Heart right ventricle (tissue), 16 donors: ENCODE measurements at regions not wholly inside any gene's neighbourhood (a gene's known extent, or its start where the extent isn't known, plus 50 kb on each side); places are given as distances from the start of the nearest gene placed in this dataset.

ENCODE experiments used
- ATAC-seq, 8 donors: fragments of 200-7000 bp; cut with Tn5 transposase; one replicate each; pipeline ENCODE4 v1.9.1; 2020; ENCODE audit warnings: mild to moderate bottlenecking in 8 of 8, moderate library complexity in 8 of 8, moderate number of reproducible peaks in 1 of 8
- DNase-seq, 2 donors: peaks; one replicate each; pipeline ENCODE4 v3.0.0-alpha.2; 2020
- H3K27ac ChIP-seq, 10 donors: fragments of 200-600 bp; sonication (generic) in 2 of 10; one replicate each; pipeline versions ENCODE4 v1.5.0 to v1.8.0; 2020 to 2022; ENCODE audit warnings: mild to moderate bottlenecking in 3 of 10
- H3K27me3 ChIP-seq, 7 donors: fragments of 200-600 bp; one replicate each; pipeline ENCODE4 v1.8.0; 2021 to 2022; ENCODE audit warnings: mild to moderate bottlenecking in 2 of 7
- H3K36me3 ChIP-seq, 9 donors: fragments of 200-600 bp; sonication (generic) in 1 of 9; one replicate each; pipeline versions ENCODE4 v1.5.0 to v1.8.0; 2020 to 2022; ENCODE audit warnings: mild to moderate bottlenecking in 2 of 9
- H3K4me1 ChIP-seq, 9 donors: fragments of 200-600 bp; sonication (generic) in 1 of 9; one replicate each; pipeline versions ENCODE4 v1.5.0 to v1.8.0; 2020 to 2022; ENCODE audit warnings: mild to moderate bottlenecking in 4 of 9
- H3K4me3 ChIP-seq, 10 donors: fragments of 200-600 bp; sonication (generic) in 2 of 10; one replicate each; pipeline versions ENCODE4 v1.5.0 to v1.8.0; 2020 to 2022; ENCODE audit warnings: mild to moderate bottlenecking in 7 of 10, moderate library complexity in 2 of 10
- H3K9me3 ChIP-seq, 11 donors: fragments of 200-600 bp in 10 of 11; sonication (generic) in 2 of 11; one replicate each; pipeline versions ENCODE4 v1.5.0 to v1.8.0; 2013 to 2022; ENCODE audit warnings: mild to moderate bottlenecking in 2 of 11, control low read depth in 1 of 11, moderate library complexity in 1 of 11
- WGBS, 2 donors: extraction: QIAGEN DNeasy Blood & Tissue Kit; methylation state at CpG; one replicate each; pipeline ENCODE4 v1.1.7; 2013; ENCODE audit warnings: inconsistent platforms in 1 of 2; 5-methylcytosine and 5-hydroxymethylcytosine counted together
- intact Hi-C, 10 donors: fragments of 100-400 bp; cut with DNase I; formaldehyde crosslinking; loops; one replicate each; pipeline versions ENCODE4 v1.11.1 to v1.14.2; 2022
- TF ChIP-seq, protein P1 (sequence below), 9 donors: fragments of 200-600 bp; sonication (generic) in 2 of 9; IDR thresholded peaks; one replicate each; pipeline versions ENCODE4 v1.5.0 to v1.8.0; 2021 to 2022; ENCODE audit warnings: antibody characterized with exemption in 9 of 9, mild to moderate bottlenecking in 5 of 9, moderate library complexity in 1 of 9
- donor health status: Arrhythmogenic right ventricular cardiomyopathy.
- donor health status: ischemic (EF 13 %, LVEDD 7.1; RV severe dilation, severe dysfunction).
- donor health status: healthy with polysubstance abuse.
- donor health status: DM: no; HTN: yes; CAD: no.
- donor health status: DM: no; HTN: no; CAD: no.
- donor health status: ischemic (EF 25% LVEDD 6.9; RV normal size, moderate dysfunction).
- donor health status: ischemic (EF 25% LVEDD 5.7; RV mildly dilated, moderate dysfunction).
- donor health status: healthy.
- donor health status: DM: yes; HTN: yes; CAD: no.
- donor health status: Ischemic cardiomyopathy.
- donor health status: ischemic (EF 35%, LVEDD 5.7; RV mildly dilated, moderate dysfunction).
- donor health status: nonischemic (EF 11% LVEDD 7.7; RV severe dilation, severe dysfunction).
- donor health status: DM: yes; HTN: yes; CAD: no.
- donor health status: PGD.
- donor health status: ischemic (EF 29% LVEDD 5.4; RV normal size, mild dysfunction).
- donor health status: nonischemic (EF 23%, LVEDD 6.1; RV moderate dilation, normal function).

DNA sequence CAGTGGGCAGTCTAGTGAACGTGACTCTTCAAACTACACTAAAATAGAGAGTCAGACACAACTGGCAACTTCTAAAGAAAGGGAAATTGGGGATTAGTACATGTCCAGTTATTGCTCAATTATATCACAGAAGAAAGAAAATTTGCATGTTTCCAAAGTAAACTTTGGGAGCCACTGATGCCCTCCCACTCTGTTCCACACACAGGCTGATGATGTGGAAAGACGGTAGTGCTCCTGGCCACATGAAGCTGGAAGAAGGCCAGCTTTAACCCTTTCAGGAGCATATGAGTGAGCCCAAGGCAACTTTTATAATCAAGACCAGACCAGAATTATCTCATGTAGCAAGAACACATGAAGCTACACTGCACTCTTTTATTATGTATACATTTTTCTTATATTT is 141.0 kb downstream of the NR4A2 start:
- Histone ChIP-seq H3K36me3 (no peaks in the 10 kb centered on the region), H3K4me3 (no peak overlapping the region), H3K9me3 (no peaks in the 10 kb centered on the region), H3K27me3 (no peaks in the 10 kb centered on the region), H3K27ac (no peak overlapping the region), H3K4me1 (no peaks in the 10 kb centered on the region)
- no peak for DNase-seq
- 13 to 34% methylated on average over 2 of the region's 2 CpGs for WGBS, 2 donors
- intact Hi-C loops: loop anchor here in 6 of 10 donors (10.0 kb wide), 2 partner anchors 393 to 403 kb away; no protein-coding TSS in a partner anchor
- ATAC-seq: no peak
- TF ChIP-seq, protein P1, sequence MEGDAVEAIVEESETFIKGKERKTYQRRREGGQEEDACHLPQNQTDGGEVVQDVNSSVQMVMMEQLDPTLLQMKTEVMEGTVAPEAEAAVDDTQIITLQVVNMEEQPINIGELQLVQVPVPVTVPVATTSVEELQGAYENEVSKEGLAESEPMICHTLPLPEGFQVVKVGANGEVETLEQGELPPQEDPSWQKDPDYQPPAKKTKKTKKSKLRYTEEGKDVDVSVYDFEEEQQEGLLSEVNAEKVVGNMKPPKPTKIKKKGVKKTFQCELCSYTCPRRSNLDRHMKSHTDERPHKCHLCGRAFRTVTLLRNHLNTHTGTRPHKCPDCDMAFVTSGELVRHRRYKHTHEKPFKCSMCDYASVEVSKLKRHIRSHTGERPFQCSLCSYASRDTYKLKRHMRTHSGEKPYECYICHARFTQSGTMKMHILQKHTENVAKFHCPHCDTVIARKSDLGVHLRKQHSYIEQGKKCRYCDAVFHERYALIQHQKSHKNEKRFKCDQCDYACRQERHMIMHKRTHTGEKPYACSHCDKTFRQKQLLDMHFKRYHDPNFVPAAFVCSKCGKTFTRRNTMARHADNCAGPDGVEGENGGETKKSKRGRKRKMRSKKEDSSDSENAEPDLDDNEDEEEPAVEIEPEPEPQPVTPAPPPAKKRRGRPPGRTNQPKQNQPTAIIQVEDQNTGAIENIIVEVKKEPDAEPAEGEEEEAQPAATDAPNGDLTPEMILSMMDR (IDR thresholded peaks at IDR 0.05): no peak

DNA sequence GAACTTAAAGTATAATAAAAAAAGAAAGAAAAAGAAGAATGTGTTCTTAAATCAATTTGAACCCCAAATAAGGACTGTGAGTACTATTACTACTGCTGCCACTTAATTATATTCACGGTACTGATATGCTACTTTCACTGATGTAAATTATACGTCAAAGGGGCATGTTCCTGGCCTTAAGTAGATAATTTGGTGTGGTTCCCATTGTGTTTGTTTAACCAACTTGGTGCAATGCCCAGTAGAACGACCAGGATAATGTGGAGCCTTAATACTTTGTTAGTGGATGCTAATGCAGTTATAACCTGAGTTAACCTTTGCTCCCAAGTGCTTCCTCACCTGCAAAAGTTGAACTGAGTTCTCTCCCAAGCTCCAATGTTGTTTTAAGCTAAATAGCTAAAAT is 142.0 kb downstream of the NR4A2 start:
- ATAC-seq (no peak), DNase-seq (no peak)
- no peaks in the 10 kb centered on the region for H3K36me3 ChIP-seq
- H3K4me3 ChIP-seq: no peak overlapping the region
- H3K4me1 ChIP-seq: no peaks in the 10 kb centered on the region
- TF ChIP-seq, protein P1 (IDR thresholded peaks at IDR 0.05): no peak
- H3K9me3 ChIP-seq: no peaks in the 10 kb centered on the region
- no peak overlapping the region for H3K27ac ChIP-seq
- H3K27me3 ChIP-seq: no peaks in the 10 kb centered on the region
- intact Hi-C loops: loop anchor here in 6 of 10 donors (10.0 kb wide), 2 partner anchors 394 to 404 kb away; no protein-coding TSS in a partner anchor
- 64 to 65% methylated on average over 3 of the region's 3 CpGs for WGBS, 2 donors

DNA sequence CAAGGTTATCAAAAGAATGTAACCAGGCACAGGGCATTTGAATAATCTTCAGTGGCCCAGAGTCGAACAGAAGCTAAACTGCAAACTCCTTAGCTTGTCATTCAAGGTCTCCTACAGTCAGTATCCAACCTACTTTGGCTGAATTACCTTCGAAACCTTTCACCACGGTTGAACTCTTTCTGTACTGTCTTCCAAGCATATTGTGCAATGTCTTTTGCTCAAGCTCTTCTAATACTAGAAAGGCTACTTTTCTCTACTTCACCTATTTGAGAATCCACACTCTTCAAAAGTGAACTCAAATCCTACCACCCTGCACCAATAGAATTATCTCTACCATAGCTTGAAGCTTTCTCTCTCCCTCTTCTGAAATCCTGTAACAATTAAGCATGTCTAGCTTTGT is 142.9 kb downstream of the NR4A2 start:
- ATAC-seq (no peak), DNase-seq (no peak)
- Histone ChIP-seq H3K4me3 (no peak overlapping the region), H3K27ac (no peak overlapping the region), H3K4me1 (no peaks in the 10 kb centered on the region), H3K36me3 (no peaks in the 10 kb centered on the region), H3K27me3 (no peaks in the 10 kb centered on the region), H3K9me3 (no peaks in the 10 kb centered on the region)
- 61 to 73% methylated on average over 3 of the region's 3 CpGs for WGBS, 2 donors
- intact Hi-C loops: loop anchor here in 1 of 10 donors (10.0 kb wide), 1 partner anchor 1455 kb away; no protein-coding TSS in a partner anchor
- TF ChIP-seq, protein P1 (IDR thresholded peaks at IDR 0.05): no peak

DNA sequence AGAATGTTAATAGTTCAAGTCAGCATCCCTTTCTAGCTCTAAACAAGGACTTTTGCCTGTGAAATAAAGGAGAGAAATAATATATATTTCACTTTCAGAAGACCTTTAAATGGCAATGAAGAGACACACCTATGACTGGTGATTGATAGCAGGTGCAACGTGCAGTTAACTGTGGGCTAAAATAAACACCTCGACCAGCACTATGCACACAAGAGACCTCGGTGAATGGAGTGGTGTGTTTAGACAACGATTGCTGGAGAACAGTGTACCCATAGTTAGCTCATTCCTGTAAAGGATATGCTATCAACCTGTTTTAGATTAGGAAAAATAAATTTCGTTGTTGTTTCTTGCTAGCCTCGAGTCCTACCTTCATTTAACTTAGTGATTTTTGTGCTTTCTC is 143.4 kb downstream of the NR4A2 start:
- 55 to 60% methylated on average over 6 of the region's 6 CpGs for WGBS, 2 donors
- intact Hi-C loops: loop anchor here in 1 of 10 donors (10.0 kb wide), 1 partner anchor 1454 kb away; no protein-coding TSS in a partner anchor
- ATAC-seq: no peak

More for the DNA sequence above, 143.4 kb downstream of the NR4A2 start:
- Histone ChIP-seq H3K27ac (no peak overlapping the region), H3K27me3 (no peaks in the 10 kb centered on the region), H3K4me1 (no peaks in the 10 kb centered on the region), H3K9me3 (no peaks in the 10 kb centered on the region), H3K36me3 (no peaks in the 10 kb centered on the region), H3K4me3 (no peak overlapping the region)
- no peak for DNase-seq
- TF ChIP-seq, protein P1 (IDR thresholded peaks at IDR 0.05): no peak
